DOHH2 (cell line): ENCODE measurements at regions not wholly inside any gene's neighbourhood (a gene's known extent, or its start where the extent isn't known, plus 50 kb on each side); places are given as distances from the start of the nearest gene placed in this dataset.

Experiments
- EZH2phosphoT487 ChIP-seq: fragments of 200-600 bp; sonication (generic); IDR thresholded peaks from 2 replicates; pipeline ENCODE4 v1.6.1; 2017; ENCODE audit warnings: borderline replicate concordance, mild to moderate bottlenecking, antibody characterized with exemption, low read length, moderate library complexity, mixed read lengths
- TF ChIP-seq, protein P1 (sequence below): fragments of 200-600 bp; sonication (generic); IDR thresholded peaks from one replicate; pipeline ENCODE4 v1.5.1; 2014; ENCODE audit warnings: antibody characterized with exemption, mild to moderate bottlenecking, low read depth, low read length; ENCODE audit not compliant: poor library complexity, severe bottlenecking

DNA sequence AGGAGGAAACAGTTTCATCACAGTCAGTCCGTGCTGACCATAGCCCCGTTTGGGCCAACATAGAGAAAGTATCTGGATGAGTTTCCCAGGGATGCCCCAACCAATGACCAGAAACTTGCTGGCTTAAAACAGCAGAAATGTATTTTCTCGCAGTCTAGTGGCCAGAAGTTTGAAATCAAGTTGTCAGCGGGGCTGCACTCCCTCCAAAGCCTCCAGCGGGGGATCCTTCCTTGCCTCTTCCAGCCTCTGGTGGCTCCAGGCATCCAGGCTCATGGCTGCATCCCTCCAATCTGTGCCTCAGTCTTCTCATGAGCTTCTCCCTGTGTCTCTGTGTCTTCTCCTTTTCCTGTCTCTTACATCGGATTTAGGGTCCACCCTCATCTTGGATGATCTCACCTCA lies 89.6 kb upstream of the CTBP2 start:
- TF ChIP-seq, protein P1, sequence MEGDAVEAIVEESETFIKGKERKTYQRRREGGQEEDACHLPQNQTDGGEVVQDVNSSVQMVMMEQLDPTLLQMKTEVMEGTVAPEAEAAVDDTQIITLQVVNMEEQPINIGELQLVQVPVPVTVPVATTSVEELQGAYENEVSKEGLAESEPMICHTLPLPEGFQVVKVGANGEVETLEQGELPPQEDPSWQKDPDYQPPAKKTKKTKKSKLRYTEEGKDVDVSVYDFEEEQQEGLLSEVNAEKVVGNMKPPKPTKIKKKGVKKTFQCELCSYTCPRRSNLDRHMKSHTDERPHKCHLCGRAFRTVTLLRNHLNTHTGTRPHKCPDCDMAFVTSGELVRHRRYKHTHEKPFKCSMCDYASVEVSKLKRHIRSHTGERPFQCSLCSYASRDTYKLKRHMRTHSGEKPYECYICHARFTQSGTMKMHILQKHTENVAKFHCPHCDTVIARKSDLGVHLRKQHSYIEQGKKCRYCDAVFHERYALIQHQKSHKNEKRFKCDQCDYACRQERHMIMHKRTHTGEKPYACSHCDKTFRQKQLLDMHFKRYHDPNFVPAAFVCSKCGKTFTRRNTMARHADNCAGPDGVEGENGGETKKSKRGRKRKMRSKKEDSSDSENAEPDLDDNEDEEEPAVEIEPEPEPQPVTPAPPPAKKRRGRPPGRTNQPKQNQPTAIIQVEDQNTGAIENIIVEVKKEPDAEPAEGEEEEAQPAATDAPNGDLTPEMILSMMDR: no peak
- no peak for TF ChIP-seq EZH2phosphoT487
